Stimulated activated CD8-positive, alpha-beta memory T cell treated with anti-CD3 and anti-CD28 coated beads, Interleukin-2, amount 100 ng/mL, for 1 hour (primary cell): ENCODE measurements at regions not wholly inside any gene's neighbourhood (a gene's known extent, or its start where the extent isn't known, plus 50 kb on each side); places are given as distances from the start of the nearest gene placed in this dataset.

Experiments used
- DNase-seq, 2 donors: peaks; one replicate each; pipeline ENCODE4 v3.0.0-alpha.2; 2020; ENCODE audit warnings: low read depth in 2 of 2

GRCh38 chr20:52263757-52264156, 72.2 kb upstream of the ZFP64 start:
- no peak for DNase-seq

- no peak for DNase-seq
Measured at GRCh38 chr20:52261792-52262191, 70.2 kb upstream of the ZFP64 start.

DNA sequence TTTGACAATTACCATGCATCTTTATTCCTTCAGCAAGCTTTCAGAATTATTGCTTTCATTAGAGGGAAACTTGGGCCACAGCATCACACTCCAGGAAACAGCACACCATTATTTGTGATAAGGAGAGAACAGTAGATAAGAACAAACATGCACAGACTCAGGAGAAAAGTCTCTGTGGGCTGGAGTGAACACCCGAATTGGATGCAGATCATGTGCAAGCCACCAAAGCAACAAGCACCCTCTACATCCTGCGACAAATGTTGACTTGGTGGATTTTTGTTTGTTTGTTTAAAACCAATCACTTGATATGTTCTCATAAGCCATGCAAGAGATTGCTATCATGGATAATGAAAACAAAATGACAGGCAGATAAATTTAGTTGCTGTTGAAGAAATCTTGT, 67.7 kb upstream of the ZFP64 start:
- no peak for DNase-seq

GRCh38 chr20:52256454-52256853, 64.9 kb upstream of the ZFP64 start:
- DNase-seq = no peak

GRCh38 chr20:52252664-52253063, 61.1 kb upstream of the ZFP64 start:
- no peak for DNase-seq

DNA sequence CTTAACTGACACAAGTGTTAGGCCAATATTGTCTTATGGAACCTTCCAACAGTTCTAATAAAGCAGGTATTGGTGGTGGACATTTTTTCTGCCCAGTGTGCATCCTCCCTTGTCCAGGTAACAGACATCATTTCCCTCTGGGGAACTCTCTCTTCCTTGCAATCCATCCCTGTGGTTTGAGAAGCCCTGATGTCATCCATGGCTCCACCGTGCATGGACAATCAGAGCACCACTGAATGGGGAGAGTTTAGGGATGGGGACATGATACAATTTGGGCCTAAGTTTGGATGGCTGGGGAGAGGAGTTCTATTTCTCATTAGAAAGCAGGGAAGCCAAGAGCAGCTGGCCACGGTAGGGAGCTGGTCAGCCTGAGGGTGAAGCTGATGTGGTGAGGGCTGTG, 60.2 kb upstream of the ZFP64 start:
- no peak for DNase-seq

DNA sequence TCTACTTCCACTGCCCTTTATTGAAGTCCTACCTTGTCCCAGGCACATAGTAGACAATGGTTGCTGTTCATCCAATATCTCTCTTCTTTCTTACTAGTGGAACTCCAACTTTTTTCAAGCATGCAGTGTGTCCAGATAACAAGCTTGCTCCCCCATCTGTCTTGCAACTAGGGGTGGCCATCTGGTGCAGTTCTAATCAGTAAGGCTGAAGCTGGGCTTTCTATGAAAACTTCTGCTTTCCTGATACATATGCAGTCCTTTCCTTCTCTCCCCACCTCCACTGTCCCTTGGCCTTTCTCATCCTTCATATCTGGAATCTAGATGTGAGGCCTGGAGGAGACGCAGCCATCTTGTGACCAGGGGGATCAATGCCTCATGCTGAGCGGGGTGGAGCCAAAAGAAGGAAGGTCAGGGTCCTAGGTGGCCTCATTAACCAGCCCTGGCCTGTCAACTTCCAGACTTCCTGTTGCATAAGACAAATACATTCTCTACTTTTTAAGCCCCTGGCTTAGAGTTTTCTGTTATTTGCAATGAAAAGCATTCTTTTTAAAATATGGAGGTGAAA, 59.6 kb upstream of the ZFP64 start:
- no peak for DNase-seq

DNA sequence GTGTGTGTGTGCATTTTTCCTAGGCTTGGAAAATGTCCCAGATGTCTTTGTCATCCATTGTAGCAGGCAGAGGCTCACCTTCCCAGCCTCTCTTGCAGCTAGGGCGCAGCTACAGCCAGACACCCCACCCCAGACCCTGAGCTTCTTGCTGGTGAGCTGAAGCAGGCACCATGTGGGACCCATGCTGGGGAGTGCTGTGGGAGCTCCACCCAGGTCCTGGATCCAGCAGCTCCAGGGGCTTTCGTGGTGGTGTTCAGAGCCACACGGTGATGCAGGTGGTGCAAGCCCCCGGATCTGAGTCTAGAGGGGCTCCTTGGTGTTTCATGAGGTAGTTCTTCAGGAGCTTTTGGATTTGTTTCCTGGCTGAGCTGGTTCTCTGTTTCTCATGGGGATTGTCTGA, 56.0 kb upstream of the ZFP64 start:
- DNase-seq = no peak

DNA sequence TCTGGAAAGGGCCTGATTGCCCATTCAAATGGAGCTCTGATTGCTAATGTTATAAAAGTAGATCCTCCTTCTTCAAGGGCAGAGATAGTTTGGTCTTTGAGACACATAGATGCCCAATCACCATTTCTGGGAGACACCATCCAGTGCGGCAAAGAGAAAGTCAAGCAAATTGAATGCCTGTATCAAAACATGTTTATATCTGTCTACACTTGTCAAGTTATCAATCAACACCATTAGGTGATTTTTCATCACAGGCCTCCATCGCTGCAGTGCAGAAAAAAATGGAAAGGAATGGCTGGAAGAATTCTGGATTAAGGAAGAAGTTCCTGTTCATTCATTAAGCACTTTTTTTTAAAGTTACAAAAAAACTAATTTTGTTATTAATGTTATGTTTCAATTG, 54.8 kb upstream of the ZFP64 start:
- DNase-seq = no peak

GRCh38 chr20:52244702-52245101, 53.1 kb upstream of the ZFP64 start:
- DNase-seq = no peak

DNA sequence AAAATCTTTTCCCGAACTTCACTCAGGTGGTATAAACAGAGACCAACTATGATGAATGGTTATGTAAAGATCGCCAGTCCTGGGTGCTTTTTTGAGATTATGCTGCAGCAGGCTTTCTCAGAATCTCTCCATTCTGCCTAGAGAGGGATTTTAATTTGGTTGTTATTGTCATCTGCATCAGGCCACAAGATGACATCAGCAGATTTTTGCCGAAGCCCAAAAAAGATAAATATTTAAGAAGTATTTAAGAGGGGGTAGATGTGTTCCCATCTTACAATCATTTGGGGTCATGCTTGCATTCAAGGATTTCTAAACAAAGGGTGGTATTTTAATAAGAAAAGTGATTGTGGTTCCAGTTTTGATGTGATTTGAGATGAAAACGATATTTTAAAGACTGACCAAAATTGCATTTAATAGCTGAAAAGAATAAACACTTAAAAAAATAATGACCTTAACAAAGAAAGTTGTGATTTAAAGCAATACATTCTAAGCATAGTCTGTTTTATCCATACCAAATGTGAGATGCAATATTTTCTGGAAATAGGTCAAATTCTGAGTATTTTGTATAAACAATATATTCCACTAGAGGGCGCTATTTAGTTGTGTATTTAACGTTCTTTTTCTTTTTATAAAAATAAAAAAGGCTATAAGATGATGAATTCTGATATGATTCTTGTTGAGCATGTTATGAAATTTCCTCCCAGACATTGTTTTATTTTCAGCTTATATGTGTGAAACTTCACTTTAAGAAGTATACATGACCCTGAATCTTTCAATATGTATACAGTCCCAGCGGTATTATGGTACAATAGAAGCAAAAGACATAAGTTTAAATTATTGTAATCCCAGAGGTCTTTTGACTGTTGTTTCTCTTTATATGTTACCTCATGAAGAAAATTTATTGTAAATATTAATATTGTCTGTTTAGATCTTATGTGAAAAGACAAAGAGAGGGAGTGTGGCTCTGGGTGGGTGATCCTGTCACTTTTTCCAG, 51.0 kb upstream of the ZFP64 start:
- DNase-seq = no peak
